ENCODE measurements at regions not wholly inside any gene's neighbourhood (a gene's known extent, or its start where the extent isn't known, plus 50 kb on each side); places are given as distances from the start of the nearest gene placed in this dataset.
"Not testable (repeated sequence)": the region's sequence is repeated elsewhere in the genome, so short reads cannot be mapped to it uniquely, and the experiment has no call there.

DNA sequence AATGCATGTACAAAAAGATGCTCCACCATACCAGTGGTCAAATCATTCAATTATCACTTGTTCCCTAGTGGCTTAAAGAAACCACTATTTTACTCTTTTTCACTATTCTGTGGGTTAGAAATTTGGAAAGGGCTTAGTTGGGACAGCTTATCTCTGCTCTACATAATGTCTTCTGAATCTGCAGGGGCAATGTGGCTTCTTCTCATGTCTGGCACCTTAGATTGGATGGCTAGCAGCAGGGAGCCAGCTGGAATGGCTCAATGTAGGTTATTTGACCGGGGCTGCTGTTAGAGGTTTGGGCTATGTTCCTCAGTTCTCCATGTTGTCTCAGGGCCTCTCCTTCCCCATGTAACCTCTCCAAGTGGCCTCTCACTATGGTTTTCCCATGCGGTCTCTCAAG is 57.5 kb upstream of the EPHB1 start:
- Histone ChIP-seq H3K36me3 (ENCODE audit: control insufficient read depth, insufficient read depth, low read length) (no peaks in the 10 kb centered on the region), H3K27ac (ENCODE audit: low read depth, low read length) (no peak overlapping the region), H3K9ac (ENCODE audit: low read length) (no peak overlapping the region), H3K4me3 (ENCODE audit: low read length) (no peak overlapping the region), H3K27me3 (ENCODE audit: control insufficient read depth, insufficient read depth, low read length) (no peaks in the 10 kb centered on the region), H3K4me1 (ENCODE audit: control insufficient read depth, insufficient read depth, low read length) (no peaks in the 10 kb centered on the region)

DNA sequence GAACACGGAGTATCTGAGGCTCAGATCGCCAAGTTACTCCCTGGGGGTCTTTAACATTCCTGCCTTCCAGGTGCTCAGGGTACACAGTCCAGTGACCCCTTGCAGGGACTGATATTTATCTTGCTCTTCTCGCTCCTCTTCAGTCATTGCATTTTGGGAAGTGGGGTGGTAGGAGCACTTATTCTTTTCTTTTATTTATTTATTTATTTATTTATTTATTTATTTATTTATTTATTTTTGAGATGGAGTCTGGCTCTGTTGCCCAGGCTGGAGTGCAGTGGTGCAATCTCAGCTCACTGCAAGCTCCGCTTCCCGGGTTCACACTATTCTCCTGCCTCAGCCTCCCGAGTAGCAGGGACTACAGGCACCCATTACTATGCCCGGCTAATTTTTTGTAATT is 55.0 kb upstream of the EPHB1 start:
- not testable (repeated sequence) for H3K9ac ChIP-seq (ENCODE audit: low read length); H3K4me3 ChIP-seq (ENCODE audit: low read length); H3K27ac ChIP-seq (ENCODE audit: low read depth, low read length); H3K36me3 ChIP-seq (ENCODE audit: control insufficient read depth, insufficient read depth, low read length); H3K27me3 ChIP-seq (ENCODE audit: control insufficient read depth, insufficient read depth, low read length); H3K4me1 ChIP-seq (ENCODE audit: control insufficient read depth, insufficient read depth, low read length)

DNA sequence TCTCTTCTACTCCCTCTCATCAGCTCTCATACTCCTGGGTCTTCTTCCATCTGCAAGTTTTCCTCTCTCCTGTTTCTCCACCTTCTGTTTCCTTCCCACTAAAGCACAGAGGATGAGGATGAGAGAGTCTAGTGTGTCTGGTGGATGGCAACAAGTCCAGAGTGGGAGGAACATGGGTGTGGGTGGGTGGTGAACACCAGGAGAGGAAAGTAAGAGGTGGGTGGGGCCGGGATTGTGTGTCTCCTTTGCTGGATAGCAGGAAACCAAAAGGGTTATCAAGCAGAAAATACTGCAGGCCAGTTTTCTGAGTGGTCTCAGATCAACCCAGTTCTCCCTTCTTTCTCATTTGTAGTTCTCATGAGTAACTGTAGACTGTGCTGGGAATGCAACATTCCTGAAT is 52.9 kb upstream of the EPHB1 start:
- H3K9ac ChIP-seq (ENCODE audit: low read length) = no peak overlapping the region
- no peak overlapping the region for H3K4me3 ChIP-seq (ENCODE audit: low read length)
- no peaks in the 10 kb centered on the region for H3K36me3 ChIP-seq (ENCODE audit: control insufficient read depth, insufficient read depth, low read length)
- H3K4me1 ChIP-seq (ENCODE audit: control insufficient read depth, insufficient read depth, low read length) = no peaks in the 10 kb centered on the region
- H3K27me3 ChIP-seq (ENCODE audit: control insufficient read depth, insufficient read depth, low read length) = no peaks in the 10 kb centered on the region
- H3K27ac ChIP-seq (ENCODE audit: low read depth, low read length) = no peak overlapping the region

DNA sequence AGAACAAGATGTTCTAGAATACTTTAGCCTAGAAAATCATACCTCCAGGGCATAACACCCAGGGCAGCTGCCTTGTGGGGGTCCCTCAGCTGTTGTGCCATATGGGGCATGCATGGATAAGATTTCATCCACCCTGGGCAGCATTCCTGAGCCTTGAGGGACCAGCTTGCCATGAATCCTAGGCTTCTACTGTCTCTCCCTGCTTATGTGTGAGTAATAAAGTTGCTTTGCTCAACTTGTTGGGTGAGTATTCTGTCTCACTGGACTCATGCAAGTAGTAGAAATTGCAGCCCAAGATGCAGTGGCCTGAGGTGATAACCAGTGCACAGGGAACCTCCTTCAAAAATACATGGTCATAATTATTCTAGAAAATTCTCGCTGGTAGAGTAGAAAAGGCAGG is 52.1 kb upstream of the EPHB1 start:
- H3K4me3 ChIP-seq (ENCODE audit: low read length) = no peak overlapping the region
- H3K27ac ChIP-seq (ENCODE audit: low read depth, low read length) = no peak overlapping the region
- no peaks in the 10 kb centered on the region for H3K36me3 ChIP-seq (ENCODE audit: control insufficient read depth, insufficient read depth, low read length)
- H3K9ac ChIP-seq (ENCODE audit: low read length) = no peak overlapping the region
- no peaks in the 10 kb centered on the region for H3K27me3 ChIP-seq (ENCODE audit: control insufficient read depth, insufficient read depth, low read length)
- H3K4me1 ChIP-seq (ENCODE audit: control insufficient read depth, insufficient read depth, low read length) = no peaks in the 10 kb centered on the region
